IPS-18a (cell line): ENCODE measurements at regions not wholly inside any gene's neighbourhood (a gene's known extent, or its start where the extent isn't known, plus 50 kb on each side); places are given as distances from the start of the nearest gene placed in this dataset.

Source experiments
- H3K27ac ChIP-seq: one replicate; pipeline ENCODE4 v1.5.1; 2013; ENCODE audit warnings: low read length
- H3K27me3 ChIP-seq: one replicate; pipeline ENCODE4 v1.6.1; 2013; ENCODE audit warnings: mild to moderate bottlenecking, low read length; ENCODE audit not compliant: control insufficient read depth, insufficient read depth
- H3K36me3 ChIP-seq: one replicate; pipeline ENCODE4 v1.6.1; 2013; ENCODE audit warnings: low read depth, low read length; ENCODE audit not compliant: control insufficient read depth
- H3K4me1 ChIP-seq: one replicate; pipeline ENCODE4 v1.6.1; 2013; ENCODE audit warnings: low read depth, low read length; ENCODE audit not compliant: control insufficient read depth
- H3K4me3 ChIP-seq: one replicate; pipeline ENCODE4 v1.5.1; 2013; ENCODE audit warnings: low read length
- H3K9ac ChIP-seq: one replicate; pipeline ENCODE4 v1.6.1; 2013; ENCODE audit warnings: mild to moderate bottlenecking, low read length, moderate library complexity
- H3K9me3 ChIP-seq: one replicate; pipeline ENCODE4 v1.6.1; 2013; ENCODE audit warnings: low read depth, low read length; ENCODE audit not compliant: control insufficient read depth

GRCh38 chr3:31265646-31266428 lies 266.9 kb upstream of the STT3B start:
- no peaks in the 10 kb centered on the region for H3K36me3 ChIP-seq
- no peaks in the 10 kb centered on the region for H3K27me3 ChIP-seq
- H3K9me3 ChIP-seq: no peaks in the 10 kb centered on the region
- no peak overlapping the region for H3K27ac ChIP-seq
- H3K9ac ChIP-seq: no peak overlapping the region
- H3K4me1 ChIP-seq: no peaks in the 10 kb centered on the region
- H3K4me3 ChIP-seq: no peak overlapping the region

- H3K27me3 ChIP-seq: no peaks in the 10 kb centered on the region
- no peaks in the 10 kb centered on the region for H3K9me3 ChIP-seq
- no peaks in the 10 kb centered on the region for H3K4me1 ChIP-seq
- H3K36me3 ChIP-seq: no peaks in the 10 kb centered on the region
- H3K9ac ChIP-seq: no peak overlapping the region
- no peak overlapping the region for H3K27ac ChIP-seq
- no peak overlapping the region for H3K4me3 ChIP-seq
Measured at GRCh38 chr3:31268868-31269267, 263.9 kb upstream of the STT3B start.

- Histone ChIP-seq H3K4me3 (no peak overlapping the region), H3K36me3 (no peaks in the 10 kb centered on the region), H3K9ac (no peak overlapping the region), H3K27ac (no peak overlapping the region), H3K27me3 (no peaks in the 10 kb centered on the region), H3K9me3 (no peaks in the 10 kb centered on the region), H3K4me1 (no peaks in the 10 kb centered on the region)
Measured at GRCh38 chr3:31270010-31270409, 262.7 kb upstream of the STT3B start.

GRCh38 chr3:31274326-31275024 lies 258.2 kb upstream of the STT3B start:
- Histone ChIP-seq H3K27me3 (no peaks in the 10 kb centered on the region), H3K9me3 (no peaks in the 10 kb centered on the region), H3K27ac (no peak overlapping the region), H3K36me3 (no peaks in the 10 kb centered on the region), H3K4me1 (peaks cover 7% of the 10 kb centered on the region), H3K4me3 (no peak overlapping the region), H3K9ac (no peak overlapping the region)

- no peaks in the 10 kb centered on the region for H3K27me3 ChIP-seq
- no peak overlapping the region for H3K9ac ChIP-seq
- peaks cover 7% of the 10 kb centered on the region for H3K4me1 ChIP-seq
- no peak overlapping the region for H3K4me3 ChIP-seq
- no peaks in the 10 kb centered on the region for H3K36me3 ChIP-seq
- H3K9me3 ChIP-seq: no peaks in the 10 kb centered on the region
- H3K27ac ChIP-seq: no peak overlapping the region
Measured at GRCh38 chr3:31275038-31275572, 257.6 kb upstream of the STT3B start.

GRCh38 chr3:31275583-31275982 lies 257.1 kb upstream of the STT3B start:
- Histone ChIP-seq H3K27me3 (no peaks in the 10 kb centered on the region), H3K9ac (no peak overlapping the region), H3K4me3 (no peak overlapping the region), H3K36me3 (no peaks in the 10 kb centered on the region), H3K4me1 (peaks cover 7% of the 10 kb centered on the region), H3K9me3 (no peaks in the 10 kb centered on the region), H3K27ac (no peak overlapping the region)

GRCh38 chr3:31277582-31277981 lies 255.1 kb upstream of the STT3B start:
- Histone ChIP-seq H3K27ac (no peak overlapping the region), H3K9me3 (no peaks in the 10 kb centered on the region), H3K4me1 (peaks cover 7% of the 10 kb centered on the region), H3K36me3 (no peaks in the 10 kb centered on the region), H3K4me3 (no peak overlapping the region), H3K9ac (no peak overlapping the region), H3K27me3 (no peaks in the 10 kb centered on the region)

- H3K9ac ChIP-seq: no peak overlapping the region
- peaks cover 7% of the 10 kb centered on the region for H3K4me1 ChIP-seq
- H3K9me3 ChIP-seq: no peaks in the 10 kb centered on the region
- H3K36me3 ChIP-seq: no peaks in the 10 kb centered on the region
- no peak overlapping the region for H3K4me3 ChIP-seq
- H3K27me3 ChIP-seq: no peaks in the 10 kb centered on the region
- H3K27ac ChIP-seq: no peak overlapping the region
Measured at GRCh38 chr3:31278532-31278931, 254.2 kb upstream of the STT3B start.

- Histone ChIP-seq H3K9me3 (no peaks in the 10 kb centered on the region), H3K36me3 (no peaks in the 10 kb centered on the region), H3K27me3 (no peaks in the 10 kb centered on the region), H3K9ac (no peak overlapping the region), H3K4me1 (peaks cover 12% of the 10 kb centered on the region), H3K4me3 (no peak overlapping the region), H3K27ac (no peak overlapping the region)
Measured at GRCh38 chr3:31284776-31285175, 247.9 kb upstream of the STT3B start.

- H3K27ac ChIP-seq: no peak overlapping the region
- H3K4me1 ChIP-seq: peaks cover 17% of the 10 kb centered on the region
- H3K36me3 ChIP-seq: no peaks in the 10 kb centered on the region
- no peaks in the 10 kb centered on the region for H3K9me3 ChIP-seq
- no peak overlapping the region for H3K4me3 ChIP-seq
- H3K9ac ChIP-seq: no peak overlapping the region
- no peaks in the 10 kb centered on the region for H3K27me3 ChIP-seq
Measured at GRCh38 chr3:31285833-31286486, 246.8 kb upstream of the STT3B start.

- H3K9ac ChIP-seq: no peak overlapping the region
- peaks cover 19% of the 10 kb centered on the region for H3K4me1 ChIP-seq
- H3K27me3 ChIP-seq: no peaks in the 10 kb centered on the region
- no peak overlapping the region for H3K27ac ChIP-seq
- no peaks in the 10 kb centered on the region for H3K9me3 ChIP-seq
- no peaks in the 10 kb centered on the region for H3K36me3 ChIP-seq
- H3K4me3 ChIP-seq: no peak overlapping the region
Measured at GRCh38 chr3:31288224-31288623, 244.5 kb upstream of the STT3B start.
